ENCODE measurements at regions not wholly inside any gene's neighbourhood (a gene's known extent, or its start where the extent isn't known, plus 50 kb on each side); places are given as distances from the start of the nearest gene placed in this dataset.
"Not testable (repeated sequence)": the region's sequence is repeated elsewhere in the genome, so short reads cannot be mapped to it uniquely, and the experiment has no call there.

GRCh38 chr5:163874912-163875311 lies 369.5 kb downstream of the MAT2B start:
- not testable (repeated sequence) for TF ChIP-seq CTCF, POLR2A (IDR thresholded peaks at IDR 0.05)

All from thyroid gland (tissue), 4 donors.